Mesendoderm (in vitro differentiated cells): ENCODE measurements at regions not wholly inside any gene's neighbourhood (a gene's known extent, or its start where the extent isn't known, plus 50 kb on each side); places are given as distances from the start of the nearest gene placed in this dataset. TPM values are rescaled to one million over a fixed set of nuclear protein-coding genes. Genes with fewer than 3 reads are reported as not detected.

Source experiments
- small RNA-seq: library from polyadenylated mRNA; stranded (forward); fragments of <200 nt; extraction: miRNeasy Mini kit (QIAGEN cat#:217004); gene quantifications from one replicate; pipeline ENCODE3, GENCODE V24; 2013; ENCODE audit not compliant: insufficient read depth

Small RNA genes lying in the stretch of these regions (small RNA-seq; reads per million reads assigned to genes)
- gene MIR548AJ1, result not detected
